AG04450 (cell line): ENCODE measurements at regions not wholly inside any gene's neighbourhood (a gene's known extent, or its start where the extent isn't known, plus 50 kb on each side); places are given as distances from the start of the nearest gene placed in this dataset.

Experiments used
- CTCF ChIA-PET: fragments of 300-600, 350-600 bp; formaldehyde crosslinking; extraction: SDS; loops from one replicate; lab custom pipeline; 2022; ENCODE audit warnings: antibody characterized with exemption, inconsistent platforms; lab: Charles Lee
- POLR2A ChIA-PET: fragments of 350-600 bp; formaldehyde crosslinking; extraction: SDS; loops from one replicate; lab custom pipeline; 2021; ENCODE audit warnings: antibody characterized with exemption, inconsistent platforms; lab: Yijun Ruan, JAX
- DNase-seq: peaks from one replicate; pipeline ENCODE4 v3.0.0-alpha.2; 2011; ENCODE audit warnings: low read depth, low spot score
- H3K27ac ChIP-seq: one replicate; pipeline ENCODE4 v1.5.1; 2012; ENCODE audit warnings: low read depth, low read length, control low read depth
- H3K27me3 ChIP-seq: one replicate; pipeline ENCODE4 v1.6.0; 2012; ENCODE audit warnings: low read length; ENCODE audit not compliant: control insufficient read depth, insufficient read depth
- H3K4me3 ChIP-seq: 2 replicates; pipeline ENCODE4 v1.5.1; 2011; ENCODE audit warnings: mild to moderate bottlenecking, low read depth, low read length, control low read depth
- H3K9me3 ChIP-seq: 2 replicates; pipeline ENCODE4 v1.5.1; 2012; ENCODE audit warnings: low read length; ENCODE audit not compliant: control insufficient read depth, insufficient read depth
- TF ChIP-seq, protein P1 (sequence below): IDR thresholded peaks from 2 replicates; pipeline ENCODE4 v1.5.1; 2011; ENCODE audit warnings: low read depth, low read length, control low read depth, inconsistent platforms

DNA sequence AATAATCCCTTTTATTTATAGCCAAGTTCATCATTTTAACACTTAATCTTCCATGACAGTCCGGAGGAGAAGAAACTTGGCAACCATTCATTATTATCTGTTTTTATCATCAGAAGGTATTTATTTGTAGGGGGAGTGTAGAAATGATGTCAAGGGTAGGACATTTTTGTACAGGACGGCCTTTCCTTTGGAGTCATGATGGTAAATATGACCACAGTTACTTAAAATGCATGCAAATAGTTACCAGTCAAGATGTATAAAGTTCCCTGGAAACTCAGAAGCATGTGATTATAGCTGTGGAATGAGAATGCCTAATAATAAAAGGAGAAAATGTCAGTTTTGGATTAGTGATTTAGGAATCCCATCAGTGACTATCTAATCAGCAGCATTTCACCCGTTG, 183.1 kb upstream of the PRPS1L1 start:
- ChIA-PET CTCF (no interaction called here), POLR2A (no interaction called here)
- Histone ChIP-seq H3K27me3 (no peaks in the 10 kb centered on the region), H3K4me3 (no peak overlapping the region), H3K9me3 (no peaks in the 10 kb centered on the region), H3K27ac (no peak overlapping the region)
- no peak for DNase-seq
- TF ChIP-seq, protein P1, sequence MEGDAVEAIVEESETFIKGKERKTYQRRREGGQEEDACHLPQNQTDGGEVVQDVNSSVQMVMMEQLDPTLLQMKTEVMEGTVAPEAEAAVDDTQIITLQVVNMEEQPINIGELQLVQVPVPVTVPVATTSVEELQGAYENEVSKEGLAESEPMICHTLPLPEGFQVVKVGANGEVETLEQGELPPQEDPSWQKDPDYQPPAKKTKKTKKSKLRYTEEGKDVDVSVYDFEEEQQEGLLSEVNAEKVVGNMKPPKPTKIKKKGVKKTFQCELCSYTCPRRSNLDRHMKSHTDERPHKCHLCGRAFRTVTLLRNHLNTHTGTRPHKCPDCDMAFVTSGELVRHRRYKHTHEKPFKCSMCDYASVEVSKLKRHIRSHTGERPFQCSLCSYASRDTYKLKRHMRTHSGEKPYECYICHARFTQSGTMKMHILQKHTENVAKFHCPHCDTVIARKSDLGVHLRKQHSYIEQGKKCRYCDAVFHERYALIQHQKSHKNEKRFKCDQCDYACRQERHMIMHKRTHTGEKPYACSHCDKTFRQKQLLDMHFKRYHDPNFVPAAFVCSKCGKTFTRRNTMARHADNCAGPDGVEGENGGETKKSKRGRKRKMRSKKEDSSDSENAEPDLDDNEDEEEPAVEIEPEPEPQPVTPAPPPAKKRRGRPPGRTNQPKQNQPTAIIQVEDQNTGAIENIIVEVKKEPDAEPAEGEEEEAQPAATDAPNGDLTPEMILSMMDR = no peak

DNA sequence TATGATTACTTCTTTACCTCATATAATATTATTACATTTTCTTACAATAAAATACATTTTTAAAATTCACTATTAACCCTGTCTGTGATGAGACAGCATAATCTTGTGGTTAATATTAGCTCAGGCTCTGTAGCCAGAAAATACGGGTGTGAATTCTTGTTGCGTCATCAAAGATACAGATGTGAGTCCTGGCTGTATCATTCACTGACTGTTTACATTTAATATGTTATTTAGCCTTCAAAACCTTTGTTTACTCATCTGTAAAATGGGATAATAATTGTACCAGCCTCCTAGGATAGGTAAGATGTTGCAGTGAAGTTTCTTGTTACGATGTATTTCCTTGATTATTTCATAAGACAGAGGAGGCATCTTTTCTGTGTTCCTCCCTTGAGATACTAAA, 184.7 kb upstream of the PRPS1L1 start:
- no peak for DNase-seq
- TF ChIP-seq, protein P1 = no peak
- POLR2A ChIA-PET = no interaction called here
- H3K27ac ChIP-seq = no peak overlapping the region
- CTCF ChIA-PET = no interaction called here
- H3K9me3 ChIP-seq = no peaks in the 10 kb centered on the region
- no peaks in the 10 kb centered on the region for H3K27me3 ChIP-seq
- H3K4me3 ChIP-seq = no peak overlapping the region

DNA sequence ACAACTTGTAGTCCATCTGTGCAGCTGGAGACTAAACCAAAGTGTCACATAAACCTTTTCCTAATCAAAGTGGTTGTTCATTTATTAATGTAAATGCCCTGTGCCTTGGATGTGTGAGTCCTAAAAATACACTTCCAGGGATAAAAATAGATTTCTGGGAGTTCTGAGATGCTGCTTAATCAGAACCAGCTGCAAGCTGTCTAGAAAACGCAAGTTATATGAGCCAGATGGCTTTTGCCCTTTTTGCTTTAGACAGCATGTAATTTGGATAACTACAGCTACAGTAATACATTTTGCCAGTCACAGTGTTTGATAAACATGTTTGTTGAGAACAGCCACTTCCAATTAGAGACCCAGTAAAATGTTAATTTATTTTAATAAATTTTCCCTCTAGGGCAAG, 185.1 kb upstream of the PRPS1L1 start:
- Histone ChIP-seq H3K4me3 (no peak overlapping the region), H3K27me3 (no peaks in the 10 kb centered on the region), H3K9me3 (no peaks in the 10 kb centered on the region), H3K27ac (no peak overlapping the region)
- peak; percentile 1 for DNase-seq
- TF ChIP-seq, protein P1 = no peak
- POLR2A ChIA-PET = no interaction called here
- CTCF ChIA-PET = no interaction called here

DNA sequence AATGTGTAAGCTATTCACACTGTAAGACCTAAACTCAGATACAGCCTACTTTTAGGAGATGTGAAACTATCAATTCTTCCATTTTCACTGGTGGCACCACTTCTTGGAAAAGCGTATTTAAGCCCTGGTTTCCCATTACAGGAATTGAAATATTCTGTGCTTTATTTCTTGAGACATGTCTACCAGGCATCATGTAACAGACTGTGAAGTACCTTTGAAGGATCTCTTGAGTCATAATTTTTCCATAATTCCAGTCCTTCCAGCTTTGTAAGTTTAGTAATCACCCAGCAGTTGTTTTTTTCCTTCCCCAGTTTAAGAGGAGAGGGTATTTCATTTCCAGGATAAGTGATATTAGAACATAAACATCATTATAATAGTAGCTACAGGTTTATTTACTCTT, 186.0 kb upstream of the PRPS1L1 start:
- no peak for DNase-seq
- H3K9me3 ChIP-seq = no peaks in the 10 kb centered on the region
- ChIA-PET POLR2A (no interaction called here), CTCF (interaction anchor here (0.6 kb wide), 1 partner anchor 106 kb away, joined by 3 read pairs; no protein-coding TSS in a partner anchor)
- no peak overlapping the region for H3K27ac ChIP-seq
- no peak overlapping the region for H3K4me3 ChIP-seq
- TF ChIP-seq, protein P1 = no peak
- no peaks in the 10 kb centered on the region for H3K27me3 ChIP-seq

DNA sequence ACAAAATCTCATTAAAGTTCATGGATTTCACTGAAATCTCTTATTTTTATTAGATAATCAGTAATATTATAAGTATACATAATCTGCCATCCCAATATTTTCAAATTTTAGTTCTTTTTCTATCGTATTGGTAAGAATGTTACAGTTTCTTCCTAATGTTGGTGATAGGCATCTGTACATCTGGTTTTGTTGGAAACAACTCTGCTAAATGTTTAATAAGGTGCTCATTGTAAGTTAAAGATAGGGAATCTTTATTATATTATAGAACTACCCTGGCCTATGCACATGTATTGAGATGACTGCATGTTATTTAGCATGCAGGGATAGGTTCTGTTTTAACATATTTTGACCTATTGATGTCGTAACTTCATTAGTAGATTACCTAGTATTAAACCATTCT, 188.6 kb upstream of the PRPS1L1 start:
- Histone ChIP-seq H3K9me3 (no peaks in the 10 kb centered on the region), H3K27me3 (no peaks in the 10 kb centered on the region), H3K27ac (no peak overlapping the region), H3K4me3 (no peak overlapping the region)
- POLR2A ChIA-PET = no interaction called here
- DNase-seq = no peak
- CTCF ChIA-PET = no interaction called here
- TF ChIP-seq, protein P1 = no peak
